SH-SY5Y (cell line): ENCODE measurements at regions not wholly inside any gene's neighbourhood (a gene's known extent, or its start where the extent isn't known, plus 50 kb on each side); places are given as distances from the start of the nearest gene placed in this dataset.

Experiments
- GATA2 ChIP-seq: IDR thresholded peaks from 2 replicates; pipeline ENCODE4 v1.6.1; 2011; ENCODE audit warnings: mild to moderate bottlenecking, low read depth, low read length
- GATA3 ChIP-seq: IDR thresholded peaks from 2 replicates; pipeline ENCODE4 v1.6.1; 2011; ENCODE audit warnings: low read depth, mild to moderate bottlenecking, low read length, moderate library complexity

DNA sequence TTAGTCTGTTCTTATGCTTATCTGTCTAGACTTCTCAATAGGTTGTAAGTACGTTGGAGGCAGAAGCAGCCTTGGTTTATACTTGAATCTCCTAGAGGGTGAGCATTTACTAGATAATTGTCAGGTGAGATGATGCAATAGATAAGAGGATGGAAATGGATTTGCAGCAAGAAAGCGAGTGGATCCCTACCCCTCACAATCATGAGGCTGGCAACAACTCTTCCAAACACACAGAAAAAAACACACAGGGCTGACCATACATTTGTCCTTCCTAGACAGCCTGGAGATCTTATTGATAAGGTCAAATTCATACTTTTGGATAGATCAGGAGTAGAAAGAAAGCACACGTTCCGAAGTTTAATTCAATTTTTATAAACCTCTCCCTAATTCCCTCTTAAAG is 481.4 kb upstream of the CAMK1G start:
- TF ChIP-seq GATA3, result peak; percentile 94
- peak; percentile 92 for TF ChIP-seq GATA2
